Transverse colon (tissue), 4 donors: ENCODE measurements at regions not wholly inside any gene's neighbourhood (a gene's known extent, or its start where the extent isn't known, plus 50 kb on each side); places are given as distances from the start of the nearest gene placed in this dataset.

ENCODE experiments used
- CTCF ChIP-seq, 5 experiments: fragments of 200-600 bp in 3 of 5; fragments of 450-650 bp in 2 of 5; sonication (generic) in 3 of 5; IDR thresholded peaks; 1 replicate in 2 of 5; 2 replicates in 3 of 5; pipeline ENCODE4 v1.5.1; 2016 to 2017; ENCODE audit warnings: antibody characterized with exemption in 5 of 5, inconsistent platforms in 3 of 5, mild to moderate bottlenecking in 2 of 5, moderate library complexity in 1 of 5
- POLR2AphosphoS5 ChIP-seq, 3 donors: sonication (generic); formaldehyde crosslinking; IDR thresholded peaks; one replicate each; pipeline ENCODE4 v1.6.1; 2016; ENCODE audit warnings: antibody characterized with exemption in 3 of 3

- TF ChIP-seq CTCF (IDR thresholded peaks at IDR 0.05): no peak
- no peak for TF ChIP-seq POLR2AphosphoS5 (IDR thresholded peaks at IDR 0.05)
Observed at GRCh38 chr7:82602066-82602465, 158.5 kb upstream of the CACNA2D1 start.
